ENCODE measurements at regions not wholly inside any gene's neighbourhood (a gene's known extent, or its start where the extent isn't known, plus 50 kb on each side); places are given as distances from the start of the nearest gene placed in this dataset.
"Not testable (repeated sequence)": the region's sequence is repeated elsewhere in the genome, so short reads cannot be mapped to it uniquely, and the experiment has no call there.

- no peak for DNase-seq
Measured at GRCh38 chr2:63695583-63695982, 106.8 kb downstream of the MDH1 start.

- no peak for DNase-seq
Measured at GRCh38 chr2:63696496-63696895, 107.7 kb downstream of the MDH1 start.

GRCh38 chr2:63697160-63697559, 108.4 kb downstream of the MDH1 start:
- DNase-seq: no peak

DNA sequence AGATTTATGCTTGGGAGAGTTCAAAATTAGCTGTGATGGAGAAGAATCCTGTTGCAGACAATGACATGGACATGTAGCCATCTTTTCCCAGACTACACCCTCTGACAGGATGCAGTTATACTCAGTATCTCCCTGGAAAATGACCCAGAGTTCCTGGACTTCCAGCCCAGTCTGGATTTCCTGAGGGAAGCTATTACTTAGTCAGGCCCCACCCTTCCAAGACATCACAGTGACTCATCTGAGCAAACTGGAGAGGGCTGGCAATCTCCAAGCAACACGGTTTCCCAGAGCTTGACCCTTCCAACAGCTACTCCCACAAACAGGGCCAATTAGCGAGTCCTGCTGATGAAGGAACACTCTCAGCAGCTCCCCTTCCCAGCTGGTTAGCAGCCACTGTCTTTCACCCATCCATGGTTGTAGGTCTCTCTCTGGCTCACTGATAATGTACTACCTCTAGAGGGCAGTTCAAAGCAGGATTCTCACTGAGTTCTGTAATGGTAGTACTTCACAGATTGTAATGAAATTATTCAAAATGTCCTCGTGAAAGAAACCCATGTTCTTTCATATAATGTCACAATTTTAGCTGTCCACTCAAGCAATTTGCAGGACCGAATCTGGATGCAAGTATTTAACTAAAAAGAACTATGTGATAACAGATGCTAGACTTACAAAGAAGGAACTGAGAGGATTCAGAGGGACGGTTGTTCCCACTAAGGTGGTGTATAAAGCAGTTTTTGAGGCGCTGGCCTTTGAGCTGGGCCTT, 110.2 kb downstream of the MDH1 start:
- DNase-seq: peak in 10 of 51 donors; percentile 1 to 43 (median 12)

- no peak for DNase-seq
Measured at GRCh38 chr2:63699549-63699839, 110.7 kb downstream of the MDH1 start.

GRCh38 chr2:63700271-63700670, 111.5 kb downstream of the MDH1 start:
- DNase-seq: no peak

DNA sequence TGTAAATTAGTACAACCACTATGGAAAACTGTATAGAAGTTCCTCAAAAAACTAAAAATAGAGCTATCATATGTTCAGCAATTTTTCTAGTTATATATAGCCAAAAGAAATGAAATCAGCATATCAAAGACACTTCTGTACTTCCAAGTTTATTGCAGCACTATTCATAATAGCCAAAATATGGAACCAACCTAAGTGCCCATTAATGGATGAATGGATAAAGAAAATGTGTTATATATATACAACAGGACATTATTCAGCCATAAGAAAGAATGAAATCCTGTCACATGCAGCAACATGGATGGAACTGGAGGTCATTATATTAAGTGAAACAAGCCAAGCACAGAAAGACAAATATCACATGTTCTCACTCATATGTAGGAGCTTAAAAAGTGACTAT, 112.6 kb downstream of the MDH1 start:
- DNase-seq: no peak

- not testable (repeated sequence) for DNase-seq
Measured at GRCh38 chr2:63706084-63706483, 117.3 kb downstream of the MDH1 start.

DNA sequence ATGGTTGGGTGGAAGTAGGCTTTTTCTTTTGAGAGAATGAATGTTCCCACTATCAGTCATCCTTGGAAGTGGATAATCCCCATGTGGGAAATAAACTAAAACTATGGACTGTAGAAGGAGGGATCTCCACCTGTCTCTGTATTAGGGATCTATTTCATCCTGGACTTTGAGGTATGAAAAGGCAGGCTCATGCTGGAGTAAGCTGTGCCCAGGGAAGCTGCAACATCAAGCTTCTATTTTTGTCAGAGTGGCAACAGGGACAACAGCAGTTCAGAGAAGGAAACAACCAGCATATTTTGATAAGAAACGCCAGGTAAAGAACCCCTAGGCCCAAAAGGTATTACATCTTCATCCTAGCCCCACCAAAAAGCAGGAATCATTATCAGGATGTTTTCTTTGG, 122.0 kb downstream of the MDH1 start:
- no peak for DNase-seq

DNA sequence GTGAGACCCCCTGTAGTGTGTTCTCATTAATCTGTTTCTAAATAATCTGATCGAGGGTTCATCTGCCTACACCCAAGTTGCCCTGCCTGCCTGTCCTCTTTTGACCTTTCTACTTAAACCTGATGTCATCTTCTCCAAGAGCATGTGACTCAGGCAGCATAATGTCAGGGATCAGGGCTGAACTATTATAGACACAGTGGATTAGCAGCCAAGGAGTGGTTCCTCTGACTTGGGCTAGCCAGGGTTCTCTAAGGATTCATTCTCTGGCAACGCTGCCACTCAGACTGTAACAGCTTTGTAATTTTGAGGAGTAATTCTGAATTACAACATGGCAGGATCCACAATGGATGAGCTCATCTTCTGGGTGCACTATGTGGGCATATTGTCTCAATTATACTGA, 124.0 kb downstream of the MDH1 start:
- no peak for DNase-seq

GRCh38 chr2:63716146-63716545, 125.5 kb upstream of the UGP2 start:
- no peak for DNase-seq

GRCh38 chr2:63719052-63719451, 122.6 kb upstream of the UGP2 start:
- no peak for DNase-seq

- DNase-seq: no peak
Measured at GRCh38 chr2:63721082-63721424, 120.6 kb upstream of the UGP2 start.

- not testable (repeated sequence) for DNase-seq
Measured at GRCh38 chr2:63722284-63722683, 119.4 kb upstream of the UGP2 start.

DNA sequence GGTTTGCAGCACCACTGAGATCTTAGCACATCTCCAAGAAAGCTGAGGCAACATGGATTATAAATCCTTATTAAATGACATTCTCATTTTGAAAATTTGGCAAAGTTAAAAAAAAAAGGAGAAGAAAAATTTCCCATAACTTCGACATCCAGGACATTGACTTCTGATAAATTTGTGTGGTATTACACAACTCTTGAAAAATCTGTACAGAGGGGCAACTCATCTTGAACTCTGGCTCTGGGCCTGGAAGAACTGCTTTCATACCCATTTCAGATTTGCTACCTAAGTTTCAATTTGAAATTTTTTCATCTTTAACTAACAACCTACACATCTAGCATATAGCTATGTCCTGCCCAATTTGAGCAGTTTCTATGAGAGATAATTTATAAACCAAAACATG, 118.0 kb upstream of the UGP2 start:
- DNase-seq: no peak

GRCh38 chr2:63725212-63725611, 116.5 kb upstream of the UGP2 start:
- not testable (repeated sequence) for DNase-seq

DNA sequence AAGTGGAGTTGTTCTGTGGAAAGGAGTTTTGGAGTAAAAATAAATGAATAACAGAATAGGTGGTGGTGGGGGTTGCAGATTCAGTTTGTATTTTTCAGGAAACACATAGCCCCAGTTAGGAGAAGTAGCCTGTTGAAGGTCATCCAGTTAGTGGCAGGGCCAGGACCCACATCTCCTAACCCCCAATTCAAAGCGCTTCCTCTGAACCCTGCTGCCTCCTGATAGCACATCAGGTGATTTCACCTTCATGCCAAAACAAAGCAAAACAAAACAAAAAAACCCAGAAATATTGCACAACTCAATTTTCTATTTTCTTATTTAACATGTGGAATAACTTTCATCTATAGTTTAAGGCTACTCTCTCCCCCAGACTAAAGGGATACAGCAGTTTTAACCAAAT, 112.3 kb upstream of the UGP2 start:
- no peak for DNase-seq

- no peak for DNase-seq
Measured at GRCh38 chr2:63729831-63730230, 111.9 kb upstream of the UGP2 start.

- DNase-seq: no peak
Measured at GRCh38 chr2:63734510-63734909, 107.2 kb upstream of the UGP2 start.

DNA sequence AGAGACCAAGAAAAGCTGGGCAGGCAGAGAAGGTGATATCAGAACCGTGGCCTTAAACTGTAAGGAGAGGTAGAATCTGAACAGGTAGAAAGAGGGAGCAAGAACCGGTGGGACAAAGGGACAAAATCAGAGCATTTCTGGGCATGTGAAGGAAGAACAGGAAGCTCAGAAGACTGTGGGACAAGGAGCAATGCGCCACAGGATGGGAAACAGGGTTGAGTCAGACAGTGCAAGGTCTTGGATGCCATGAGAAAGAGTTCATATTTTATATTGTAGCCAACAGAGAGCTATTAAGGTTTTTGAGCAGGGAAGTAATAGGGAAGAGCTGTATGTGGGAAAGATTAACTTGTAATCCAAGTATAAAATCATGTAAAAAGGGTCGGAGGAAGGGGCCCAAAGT, 106.4 kb upstream of the UGP2 start:
- no peak for DNase-seq

DNA sequence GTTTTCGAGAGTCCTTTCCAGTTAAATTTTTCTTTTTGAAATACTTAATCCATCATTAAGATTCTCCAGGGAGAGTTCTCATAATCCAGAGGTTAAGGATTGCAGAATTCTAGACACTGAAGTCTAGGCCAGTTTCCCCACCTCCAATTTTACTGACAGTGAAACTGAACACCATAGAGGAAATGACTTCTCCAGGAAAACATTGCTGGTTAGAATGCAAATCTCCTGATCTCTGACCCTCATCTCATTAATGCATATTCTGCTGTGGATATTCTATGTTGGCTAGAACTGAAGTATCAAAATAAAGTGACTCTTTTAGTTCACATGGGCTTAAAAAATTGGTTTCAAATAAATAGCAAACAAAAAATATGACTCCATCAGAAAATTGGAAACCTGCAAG, 105.8 kb upstream of the UGP2 start:
- no peak for DNase-seq

DNA sequence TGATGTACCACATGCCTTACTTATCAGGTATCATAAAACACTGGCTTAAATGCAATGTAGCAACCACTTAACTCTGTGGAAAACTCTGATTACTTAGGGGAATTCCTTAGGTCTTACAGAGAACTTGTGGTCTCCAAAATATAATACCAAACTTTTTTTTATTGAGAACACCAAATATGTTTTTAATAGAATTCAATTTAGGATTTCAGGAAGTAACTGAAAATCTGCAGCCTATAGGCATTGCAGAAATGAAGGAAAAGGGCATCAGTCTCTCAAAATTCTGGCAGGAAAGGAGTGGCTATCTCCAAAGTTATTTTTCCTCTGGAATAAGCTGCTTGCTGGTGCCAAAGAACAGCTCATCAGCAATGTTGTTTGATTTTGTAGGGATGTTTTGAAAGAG, 105.3 kb upstream of the UGP2 start:
- no peak for DNase-seq

- DNase-seq: no peak
Measured at GRCh38 chr2:63737081-63737751, 104.5 kb upstream of the UGP2 start.

GRCh38 chr2:63738019-63738418, 103.7 kb upstream of the UGP2 start:
- DNase-seq: no peak
